ENCODE measurements at regions not wholly inside any gene's neighbourhood (a gene's known extent, or its start where the extent isn't known, plus 50 kb on each side); places are given as distances from the start of the nearest gene placed in this dataset.
"Not testable (repeated sequence)": the region's sequence is repeated elsewhere in the genome, so short reads cannot be mapped to it uniquely, and the experiment has no call there.

DNA sequence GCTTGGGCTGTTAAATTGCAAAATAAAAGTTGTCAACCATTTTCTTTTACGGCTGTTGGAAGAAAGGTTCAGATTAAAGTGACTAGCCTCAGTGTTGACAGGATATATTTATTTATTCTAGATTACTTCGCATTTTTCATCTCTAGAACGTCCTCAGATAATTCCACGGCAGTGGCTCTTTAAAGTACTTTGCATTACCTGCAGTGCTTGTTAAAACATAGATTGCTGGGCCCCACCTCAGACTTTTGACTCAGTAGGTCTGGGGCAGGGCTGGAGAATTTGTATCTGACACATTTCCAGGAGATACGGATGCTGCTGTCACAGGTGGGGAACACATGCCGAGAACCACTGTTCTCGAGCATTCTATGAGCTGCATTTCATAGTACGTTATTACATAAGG, 292.7 kb downstream of the EDEM1 start:
- no peak for DNase-seq

DNA sequence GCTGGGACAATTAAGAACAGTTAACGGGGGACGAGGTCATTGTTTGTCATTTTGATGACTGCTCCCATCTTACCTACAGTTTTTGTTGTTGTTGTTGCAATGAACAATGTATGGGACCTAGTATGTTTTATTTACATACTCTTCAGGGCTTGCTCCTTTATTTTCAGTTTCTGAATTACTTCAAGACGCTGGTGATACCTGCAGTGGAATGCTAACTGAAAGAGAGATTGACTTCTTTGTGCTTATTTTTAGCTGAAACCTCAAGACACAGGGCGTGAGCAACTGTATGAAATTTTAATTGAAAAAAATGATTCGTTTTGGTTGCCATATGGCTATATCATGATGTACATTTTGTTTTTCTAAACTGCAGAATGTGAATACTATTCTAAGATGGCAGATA, 297.9 kb downstream of the EDEM1 start:
- DNase-seq, result no peak

GRCh38 chr3:5488771-5489170, 301.3 kb downstream of the EDEM1 start:
- no peak for DNase-seq

- no peak for DNase-seq
Measured at GRCh38 chr3:5489536-5489935, 302.0 kb downstream of the EDEM1 start.

DNA sequence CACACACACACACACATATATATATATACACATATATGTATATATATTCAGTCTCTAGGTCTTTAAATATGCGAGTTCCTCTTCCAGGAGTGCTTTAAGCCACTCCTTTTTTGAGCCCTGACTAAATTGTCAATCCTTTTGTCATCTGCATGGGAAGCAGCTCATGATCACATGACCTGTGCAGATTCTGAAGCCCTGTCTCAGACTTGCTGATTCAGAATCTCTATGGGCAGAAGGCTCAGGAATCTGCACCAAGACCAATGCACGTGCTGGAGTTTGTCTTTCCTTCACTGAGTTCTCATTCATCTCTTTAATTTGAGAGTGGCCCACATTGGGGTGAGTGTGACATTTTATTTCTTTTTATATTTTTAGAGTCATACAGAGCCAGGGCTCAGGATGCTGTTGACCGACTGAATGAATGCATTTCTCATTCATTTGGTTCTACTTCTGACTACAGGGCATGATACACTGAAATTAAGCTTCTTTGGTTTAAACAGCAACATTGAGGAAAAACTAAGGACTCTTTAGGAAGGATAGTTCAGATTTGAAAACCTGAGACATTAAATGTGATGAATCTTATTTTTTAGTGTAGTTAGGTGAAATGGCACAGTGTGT, 307.5 kb downstream of the EDEM1 start:
- no peak for DNase-seq

- no peak for DNase-seq
Measured at GRCh38 chr3:5497497-5497896, 310.0 kb downstream of the EDEM1 start.

- DNase-seq, result no peak
Measured at GRCh38 chr3:5498981-5499380, 311.5 kb downstream of the EDEM1 start.

DNA sequence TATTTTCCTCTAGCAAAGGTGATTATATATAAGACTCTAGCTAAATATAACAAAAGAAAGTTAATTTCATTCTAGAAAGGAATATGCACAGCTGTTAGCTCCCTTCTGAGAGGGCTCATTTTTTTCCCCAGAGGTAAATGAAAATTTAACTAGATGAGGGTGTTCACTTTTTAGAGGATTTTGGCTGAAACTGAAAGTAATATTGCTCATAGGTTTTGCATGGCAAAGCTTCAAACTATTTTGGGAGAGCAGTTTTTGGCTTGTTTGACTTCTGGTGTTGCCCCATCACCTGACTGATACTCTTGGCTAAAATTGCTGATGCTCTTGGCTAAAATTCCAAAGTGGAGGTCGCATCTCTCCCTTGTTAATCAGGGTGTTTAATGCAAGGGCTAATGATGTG, 311.9 kb downstream of the EDEM1 start:
- DNase-seq, result no peak

GRCh38 chr3:5503136-5503535, 315.6 kb downstream of the EDEM1 start:
- DNase-seq, result no peak

- peak; percentile 29 for DNase-seq
Measured at GRCh38 chr3:5504135-5504534, 316.6 kb downstream of the EDEM1 start.

DNA sequence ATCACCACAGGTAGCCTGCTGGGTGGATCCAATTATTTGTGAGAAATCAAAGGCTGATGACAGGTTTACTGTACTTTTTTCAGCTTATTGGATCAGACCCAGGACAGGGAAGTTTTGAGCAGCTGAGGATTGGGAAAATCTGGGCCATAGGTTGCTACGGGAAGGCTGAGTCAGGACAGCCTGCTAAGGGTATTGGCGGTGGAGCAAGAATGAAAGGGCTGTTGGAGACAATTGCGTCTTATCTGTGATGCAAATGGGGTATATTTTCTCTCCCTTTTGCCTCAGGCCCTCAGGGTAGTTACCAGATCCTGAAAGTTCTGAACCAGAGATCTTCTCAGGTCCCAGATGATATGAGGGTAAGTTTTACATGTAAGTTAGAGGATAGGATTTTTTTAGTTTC, 317.7 kb downstream of the EDEM1 start:
- no peak for DNase-seq

DNA sequence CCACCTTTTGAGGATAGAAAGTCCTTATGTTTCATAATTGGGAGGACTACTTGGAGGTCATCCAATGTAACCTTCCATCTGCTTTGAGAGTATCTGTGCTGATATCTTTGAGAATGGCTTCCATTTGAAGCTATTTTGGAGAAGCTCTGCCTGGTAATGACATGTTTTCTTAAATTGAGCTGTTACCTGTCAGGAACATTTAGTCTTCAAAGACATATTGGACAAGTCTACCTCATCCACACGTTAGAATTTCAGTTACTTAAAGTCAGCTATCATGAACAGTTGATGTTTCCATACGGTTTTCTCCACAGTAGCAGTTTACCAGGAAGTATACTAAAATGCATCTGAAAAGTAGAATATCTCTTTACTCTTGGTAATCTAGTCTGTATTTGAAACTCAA, 318.5 kb downstream of the EDEM1 start:
- no peak for DNase-seq

DNA sequence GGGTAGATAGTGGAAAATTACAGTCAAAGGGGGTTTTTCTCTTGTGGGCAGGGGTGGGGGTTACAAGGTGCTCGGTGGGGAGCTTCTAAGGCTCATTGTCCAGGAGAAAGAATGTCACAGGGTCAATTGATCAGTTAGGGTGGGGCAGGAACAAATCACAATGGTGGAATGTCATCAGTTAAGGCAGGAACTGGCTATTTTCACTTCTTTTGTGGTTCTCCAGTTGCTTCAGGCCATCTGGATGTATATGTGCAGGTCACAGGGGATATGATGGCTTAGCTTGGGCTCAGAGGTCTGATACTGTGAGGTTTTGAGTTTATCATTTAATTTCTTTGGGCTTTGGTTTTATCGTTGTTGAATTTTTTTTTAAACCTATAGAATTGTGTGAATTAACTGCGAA, 321.4 kb downstream of the EDEM1 start:
- not testable (repeated sequence) for DNase-seq

DNA sequence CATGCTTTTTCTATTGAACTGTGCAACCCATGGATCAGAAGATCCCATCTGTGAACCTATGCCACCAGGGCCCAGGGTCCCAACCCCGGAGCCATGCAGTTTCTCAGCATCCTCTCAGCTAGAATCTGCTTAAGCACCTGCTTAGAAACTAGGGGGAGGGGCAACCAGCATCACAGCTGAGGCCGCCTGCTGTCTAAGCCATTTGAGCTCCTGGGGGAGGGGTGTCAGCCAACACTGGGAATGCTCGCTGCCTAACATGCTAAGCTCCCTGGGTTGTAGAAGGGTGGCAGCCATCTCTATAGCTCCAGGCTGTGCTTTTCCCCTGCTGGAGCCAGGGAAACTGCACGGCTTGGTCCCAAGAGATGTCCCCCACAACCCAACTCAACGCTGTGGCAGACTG, 322.8 kb downstream of the EDEM1 start:
- DNase-seq, result no peak

DNA sequence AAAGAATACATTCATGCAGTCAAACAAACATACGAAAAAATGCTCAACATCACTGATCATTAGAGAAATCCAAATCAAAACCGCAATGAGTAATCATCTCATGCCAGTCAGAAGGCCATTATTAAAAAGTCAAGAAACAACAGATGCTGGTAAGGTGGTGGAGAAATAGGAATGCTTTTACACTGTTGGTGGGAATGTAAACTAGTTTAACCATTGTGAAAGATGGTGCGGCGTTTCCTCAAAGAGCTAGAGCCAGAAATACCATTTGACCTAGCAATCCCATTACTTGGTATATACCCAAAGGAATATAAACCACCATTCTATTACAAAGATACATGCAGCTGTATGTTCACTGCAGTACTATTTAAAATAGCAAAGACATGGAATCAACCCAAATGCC, 330.4 kb downstream of the EDEM1 start:
- no peak for DNase-seq

- DNase-seq, result no peak
Measured at GRCh38 chr3:5520237-5520636, 332.7 kb downstream of the EDEM1 start.

DNA sequence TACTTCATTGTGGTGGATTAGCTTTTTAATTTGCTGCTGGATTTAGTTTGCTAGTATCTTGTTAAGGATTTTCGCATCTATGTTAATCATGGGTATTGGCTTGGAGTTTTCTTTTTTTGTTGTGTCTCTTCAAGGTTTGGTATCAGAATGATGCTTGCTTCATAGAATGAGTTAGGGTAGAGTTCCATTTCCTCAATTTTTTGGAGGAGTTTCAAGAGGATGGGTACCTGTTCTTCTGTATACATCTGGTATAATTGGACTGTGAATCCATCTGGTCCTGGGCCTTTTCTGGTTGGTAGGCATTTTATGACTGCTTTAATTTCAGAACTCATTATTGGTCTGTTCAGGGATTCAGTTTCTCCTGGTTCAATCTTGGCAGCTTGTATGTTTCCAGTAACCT, 335.6 kb downstream of the EDEM1 start:
- no peak for DNase-seq

- no peak for DNase-seq
Measured at GRCh38 chr3:5531039-5531438, 343.5 kb downstream of the EDEM1 start.

DNA sequence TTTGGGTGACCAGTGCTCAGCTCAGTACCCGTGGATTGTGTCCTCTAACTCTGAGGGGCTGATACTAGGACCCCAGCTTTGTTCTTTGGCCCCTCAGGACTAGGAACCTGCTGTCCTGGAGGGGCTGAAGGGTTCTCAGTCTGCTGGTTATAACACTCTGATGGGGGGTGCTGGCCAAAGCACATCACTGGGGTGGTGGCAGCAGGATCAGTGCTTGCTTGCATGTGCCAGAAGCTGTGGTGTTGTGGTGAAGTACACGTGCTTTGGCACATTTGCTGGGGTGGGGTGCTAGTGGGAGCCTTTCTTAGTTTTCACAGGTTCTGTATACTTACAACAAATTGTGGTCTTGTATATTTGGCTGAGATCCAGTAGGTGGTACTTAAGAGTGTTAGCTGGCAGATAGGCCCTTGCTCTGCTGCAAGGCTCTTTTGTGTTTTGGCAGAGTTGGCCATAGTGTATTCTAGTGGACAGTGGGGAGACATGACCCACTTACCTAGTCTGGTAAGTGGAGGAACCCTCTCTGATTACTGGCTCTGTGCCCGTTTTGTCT, 344.3 kb downstream of the EDEM1 start:
- DNase-seq, result no peak

DNA sequence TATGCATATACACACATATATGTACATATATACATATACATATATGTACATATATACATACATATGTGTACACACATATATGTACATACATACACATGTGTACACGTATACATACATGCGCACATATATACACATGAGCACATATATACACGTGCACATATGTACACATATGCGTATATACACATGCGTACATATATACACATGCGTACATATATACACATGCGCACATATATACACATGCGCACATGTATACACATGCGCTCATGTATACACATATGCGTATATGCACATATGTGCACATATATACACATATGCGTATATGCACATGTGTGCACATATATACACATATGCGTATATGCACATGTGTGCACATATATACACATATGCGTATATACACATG, 353.0 kb downstream of the EDEM1 start:
- no peak for DNase-seq

DNA sequence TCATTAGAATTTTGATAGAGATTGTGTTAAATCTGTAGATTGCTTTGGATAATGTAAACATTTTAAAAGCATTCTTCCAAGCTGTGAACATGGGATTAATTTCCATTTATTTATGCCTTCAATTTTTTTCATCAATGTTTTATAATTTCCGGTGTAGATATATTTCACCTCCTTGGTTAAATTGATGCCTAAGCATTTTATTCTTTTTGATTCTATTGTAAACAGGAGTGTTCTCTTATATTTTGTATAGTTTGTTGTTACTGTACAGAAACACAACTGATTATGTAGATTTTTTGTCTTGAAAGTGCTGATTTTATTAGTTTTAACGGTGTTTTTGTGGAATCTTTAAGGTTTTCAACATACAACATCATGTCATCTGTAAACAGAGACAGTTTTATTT, 355.0 kb downstream of the EDEM1 start:
- no peak for DNase-seq

DNA sequence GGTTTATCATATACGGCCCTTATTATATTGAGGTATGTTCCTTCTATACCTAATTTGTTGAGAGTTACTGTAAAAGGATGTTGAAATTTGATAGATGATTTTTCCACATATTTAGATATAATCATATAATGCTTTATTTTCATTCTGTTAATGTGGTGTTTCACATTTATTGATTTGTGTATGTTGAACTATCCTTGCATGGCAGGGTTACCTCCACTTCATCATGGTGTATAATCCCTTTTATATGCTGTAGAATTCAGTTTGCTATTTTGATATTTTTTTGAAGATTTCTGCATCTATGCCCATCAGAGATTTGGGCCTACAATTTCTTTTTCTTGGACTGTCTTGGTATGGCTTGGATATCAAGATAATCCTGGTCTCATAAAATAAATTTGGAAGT, 355.5 kb downstream of the EDEM1 start:
- no peak for DNase-seq

GRCh38 chr3:5545719-5546118, 358.2 kb downstream of the EDEM1 start:
- no peak for DNase-seq

GRCh38 chr3:5553203-5553602, 365.7 kb downstream of the EDEM1 start:
- no peak for DNase-seq

DNA sequence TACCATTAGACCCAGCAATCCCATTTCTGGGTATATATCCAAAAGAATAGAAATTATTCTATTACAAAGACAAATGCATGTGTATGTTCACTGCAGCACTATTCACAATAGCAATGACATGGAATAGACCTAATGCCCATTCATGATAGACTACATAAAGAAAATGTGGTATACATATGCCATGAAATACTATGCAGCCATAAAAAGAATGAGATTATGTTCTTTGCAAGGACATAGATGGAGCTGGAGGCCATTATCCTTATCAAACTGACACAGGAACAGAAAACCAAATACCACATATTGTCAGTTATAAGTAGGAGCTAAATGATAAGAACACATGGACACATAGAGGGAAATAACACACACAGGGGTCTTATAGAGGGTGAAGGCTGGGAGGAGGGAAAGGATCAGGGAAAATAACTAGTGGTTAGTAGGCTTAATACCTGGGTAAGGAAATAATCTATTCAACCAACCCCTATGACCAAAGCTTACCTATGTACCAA, 366.8 kb downstream of the EDEM1 start:
- DNase-seq, result no peak

Measured in COR-L47 (cell line).